ENCODE measurements at regions not wholly inside any gene's neighbourhood (a gene's known extent, or its start where the extent isn't known, plus 50 kb on each side); places are given as distances from the start of the nearest gene placed in this dataset.
A peak's percentile ranks its signal among the peaks of the same experiment; 100 is the strongest.
"Not testable (repeated sequence)": the region's sequence is repeated elsewhere in the genome, so short reads cannot be mapped to it uniquely, and the experiment has no call there.

- no peak overlapping the region for H3K9ac ChIP-seq (ENCODE audit: low read depth in 1 of 2, low read length in 2 of 2)
- no peaks in the 10 kb centered on the region for H3K9me3 ChIP-seq (ENCODE audit: control insufficient read depth in 4 of 4, low read length in 3 of 4)
- H3K4me3 ChIP-seq (ENCODE audit: low read depth in 1 of 3, low read length in 3 of 3): no peak overlapping the region
- no peaks in the 10 kb centered on the region for H3K27me3 ChIP-seq (ENCODE audit: control insufficient read depth in 4 of 4, insufficient read depth in 4 of 4, low read length in 3 of 4)
- 76% methylated on average over 10 of the region's 10 CpGs for WGBS
- H3K4me1 ChIP-seq (ENCODE audit: control insufficient read depth in 4 of 4, insufficient read depth in 4 of 4, low read length in 3 of 4): no peaks in the 10 kb centered on the region
- no peaks in the 10 kb centered on the region for H3K36me3 ChIP-seq (ENCODE audit: control insufficient read depth in 4 of 4, insufficient read depth in 3 of 4, low read depth in 1 of 4, low read length in 3 of 4)
- no peak for DNase-seq (ENCODE audit: low spot score)
- H3K27ac ChIP-seq (ENCODE audit: low read depth in 1 of 2, low read length in 2 of 2): no peak overlapping the region
- TF ChIP-seq EGR1 (IDR thresholded peaks at IDR 0.05; ENCODE audit: low read depth in 2 of 2) (no peak), MAX (IDR thresholded peaks at IDR 0.05) (no peak), HNF4A (conservative IDR thresholded peaks at IDR 0.05) (no peak), ATF3 (IDR thresholded peaks at IDR 0.05) (no peak), HNF4G (IDR thresholded peaks at IDR 0.05) (no peak), SP1 (IDR thresholded peaks at IDR 0.05) (no peak)
Measured at GRCh38 chr9:85466834-85467233, 274.9 kb downstream of the AGTPBP1 start.

- not testable (repeated sequence) for DNase-seq (ENCODE audit: low spot score); H3K4me1 ChIP-seq (ENCODE audit: control insufficient read depth in 4 of 4, insufficient read depth in 4 of 4, low read length in 3 of 4); H3K36me3 ChIP-seq (ENCODE audit: control insufficient read depth in 4 of 4, insufficient read depth in 3 of 4, low read depth in 1 of 4, low read length in 3 of 4); H3K4me3 ChIP-seq (ENCODE audit: low read depth in 1 of 3, low read length in 3 of 3); H3K27me3 ChIP-seq (ENCODE audit: control insufficient read depth in 4 of 4, insufficient read depth in 4 of 4, low read length in 3 of 4); H3K9me3 ChIP-seq (ENCODE audit: control insufficient read depth in 4 of 4, low read length in 3 of 4); H3K27ac ChIP-seq (ENCODE audit: low read depth in 1 of 2, low read length in 2 of 2); H3K9ac ChIP-seq (ENCODE audit: low read depth in 1 of 2, low read length in 2 of 2)
- WGBS: 79% methylated on average over 5 of the region's 5 CpGs
Measured at GRCh38 chr9:85458114-85458864, 283.5 kb downstream of the AGTPBP1 start.

- no peaks in the 10 kb centered on the region for H3K27me3 ChIP-seq (ENCODE audit: control insufficient read depth in 4 of 4, insufficient read depth in 4 of 4, low read length in 3 of 4)
- no peak for DNase-seq (ENCODE audit: low spot score)
- WGBS: 71% methylated on average over 5 of the region's 5 CpGs
- no peak overlapping the region for H3K4me3 ChIP-seq (ENCODE audit: low read depth in 1 of 3, low read length in 3 of 3)
- H3K9ac ChIP-seq (ENCODE audit: low read depth in 1 of 2, low read length in 2 of 2): no peak overlapping the region
- H3K9me3 ChIP-seq (ENCODE audit: control insufficient read depth in 4 of 4, low read length in 3 of 4): no peaks in the 10 kb centered on the region
- TF ChIP-seq JUND (IDR thresholded peaks at IDR 0.05) (no peak), REST (IDR thresholded peaks at IDR 0.05) (no peak), SP1 (IDR thresholded peaks at IDR 0.05) (peak; percentile 17), GABPA (IDR thresholded peaks at IDR 0.05 in 1 of 2, conservative IDR thresholded peaks at IDR 0.05 in 1 of 2) (no peak), MAX (IDR thresholded peaks at IDR 0.05) (no peak), YY1 (IDR thresholded peaks at IDR 0.05) (no peak), NR2F2 (IDR thresholded peaks at IDR 0.05) (no peak), FOXA1 (IDR thresholded peaks at IDR 0.05) (no peak), RXRA (IDR thresholded peaks at IDR 0.05) (peak in 1 of 2 donors; percentile 43), EGR1 (IDR thresholded peaks at IDR 0.05; ENCODE audit: low read depth in 2 of 2) (no peak), RAD21 (IDR thresholded peaks at IDR 0.05) (peak in 1 of 2 donors; percentile 17), CTCF (IDR thresholded peaks at IDR 0.05; ENCODE audit: low read depth, low read length, missing input control) (no peak)
- no peaks in the 10 kb centered on the region for H3K4me1 ChIP-seq (ENCODE audit: control insufficient read depth in 4 of 4, insufficient read depth in 4 of 4, low read length in 3 of 4)
- no peak overlapping the region for H3K27ac ChIP-seq (ENCODE audit: low read depth in 1 of 2, low read length in 2 of 2)
- H3K36me3 ChIP-seq (ENCODE audit: control insufficient read depth in 4 of 4, insufficient read depth in 3 of 4, low read depth in 1 of 4, low read length in 3 of 4): no peaks in the 10 kb centered on the region
Measured at GRCh38 chr9:85453850-85454249, 287.9 kb downstream of the AGTPBP1 start.
